WTC11 (cell line): ENCODE measurements at regions not wholly inside any gene's neighbourhood (a gene's known extent, or its start where the extent isn't known, plus 50 kb on each side); places are given as distances from the start of the nearest gene placed in this dataset.

Experiments used
- ATAC-seq: fragments of 200-7000 bp; cut with Tn5 transposase; 2 replicates; pipeline ENCODE4 v1.10.0; 2021; ENCODE audit warnings: mild to moderate bottlenecking, moderate library complexity
- CTCF ChIA-PET: fragments of 300-600 bp; sonication (Branson Sonifier 250); formaldehyde crosslinking; loops from one replicate; lab custom pipeline; 2021; ENCODE audit warnings: antibody characterized with exemption; lab: Charles Lee
- POLR2A ChIA-PET: fragments of 350-600 bp; sonication (Branson Sonifier 250); formaldehyde crosslinking; loops from one replicate; lab custom pipeline; 2021; ENCODE audit warnings: antibody characterized with exemption; lab: Charles Lee
- DNase-seq: peaks from one replicate; pipeline ENCODE4 v3.0.0; 2021; ENCODE audit warnings: low spot score
- H3K27ac Mint-ChIP-seq: 2 replicates; pipeline ENCODE4 v1.8.0; 2021; ENCODE audit warnings: mixed read lengths
- H3K27me3 Mint-ChIP-seq: 2 replicates; pipeline ENCODE4 v1.8.0; 2021; ENCODE audit warnings: low read depth, mild to moderate bottlenecking, moderate library complexity, mixed read lengths
- H3K36me3 Mint-ChIP-seq: 2 replicates; pipeline ENCODE4 v1.8.0; 2021; ENCODE audit warnings: mixed read lengths
- H3K4me1 Mint-ChIP-seq: 2 replicates; pipeline ENCODE4 v1.8.0; 2022; ENCODE audit warnings: mixed read lengths
- H3K4me3 Mint-ChIP-seq: 2 replicates; pipeline ENCODE4 v1.8.0; 2021; ENCODE audit warnings: mild to moderate bottlenecking, moderate library complexity, mixed read lengths
- H3K9me3 Mint-ChIP-seq: 2 replicates; pipeline ENCODE4 v1.8.0; 2021; ENCODE audit warnings: mixed read lengths
- CBFB ChIP-seq: sonication (generic); formaldehyde crosslinking; IDR thresholded peaks from 2 replicates; pipeline ENCODE4 v1.8.1; 2022; ENCODE audit warnings: mild to moderate bottlenecking, low read depth, missing genetic modification reagents
- CREB1 ChIP-seq: sonication (generic); formaldehyde crosslinking; IDR thresholded peaks from 2 replicates; pipeline ENCODE4 v1.8.0; 2023; ENCODE audit warnings: mild to moderate bottlenecking, missing genetic modification reagents
- CREM ChIP-seq: sonication (generic); formaldehyde crosslinking; IDR thresholded peaks from 2 replicates; pipeline ENCODE4 v1.8.1; 2022; ENCODE audit warnings: mild to moderate bottlenecking, missing genetic modification reagents, moderate library complexity
- EMX1 ChIP-seq: fragments of 250-450 bp; sonication (Bioruptor Pico); IDR thresholded peaks from 2 replicates; pipeline ENCODE4 v1.8.0; 2021; ENCODE audit warnings: mild to moderate bottlenecking
- ESRRA ChIP-seq: sonication (generic); formaldehyde crosslinking; IDR thresholded peaks from 2 replicates; pipeline ENCODE4 v1.8.1; 2022; ENCODE audit warnings: mild to moderate bottlenecking, missing genetic modification reagents, borderline replicate concordance
- FOXP1 ChIP-seq: sonication (generic); formaldehyde crosslinking; IDR thresholded peaks from 2 replicates; pipeline ENCODE4 v1.8.0; 2022; ENCODE audit warnings: missing genetic modification reagents, mild to moderate bottlenecking, moderate library complexity, borderline replicate concordance
- NFYB ChIP-seq: sonication (generic); formaldehyde crosslinking; conservative IDR thresholded peaks from 2 replicates; pipeline ENCODE4 v1.8.0; 2022; ENCODE audit warnings: low read depth, missing genetic modification reagents
- NR2C2 ChIP-seq: sonication (generic); formaldehyde crosslinking; IDR thresholded peaks from 2 replicates; pipeline ENCODE4 v1.8.0; 2022; ENCODE audit warnings: mild to moderate bottlenecking, missing genetic modification reagents
- SMAD3 ChIP-seq: sonication (generic); formaldehyde crosslinking; IDR thresholded peaks from 2 replicates; pipeline ENCODE4 v1.8.0; 2022; ENCODE audit warnings: missing genetic modification reagents, mild to moderate bottlenecking, borderline replicate concordance
- SMAD4 ChIP-seq: sonication (generic); formaldehyde crosslinking; IDR thresholded peaks from 2 replicates; pipeline ENCODE4 v1.8.0; 2022; ENCODE audit warnings: mild to moderate bottlenecking, missing genetic modification reagents
- TEAD4 ChIP-seq: sonication (generic); formaldehyde crosslinking; IDR thresholded peaks from 2 replicates; pipeline ENCODE4 v1.8.0; 2022; ENCODE audit warnings: mild to moderate bottlenecking, missing genetic modification reagents
- ZNF396 ChIP-seq: fragments of 250-450 bp; sonication (Bioruptor Pico); IDR thresholded peaks from 2 replicates; pipeline ENCODE4 v1.8.0; 2021; ENCODE audit warnings: mild to moderate bottlenecking, moderate library complexity, borderline replicate concordance
- TF ChIP-seq, protein P1 (sequence below): sonication (generic); formaldehyde crosslinking; IDR thresholded peaks from 2 replicates; pipeline ENCODE4 v1.8.0; 2022; ENCODE audit warnings: mild to moderate bottlenecking, missing genetic modification reagents
- TF ChIP-seq, protein P2 (sequence below): sonication (generic); formaldehyde crosslinking; IDR thresholded peaks from 2 replicates; pipeline ENCODE4 v1.8.1; 2022; ENCODE audit warnings: low read depth, mild to moderate bottlenecking, moderate library complexity, missing genetic modification reagents, borderline replicate concordance
- TF ChIP-seq, protein P3 (sequence below): sonication (generic); formaldehyde crosslinking; IDR thresholded peaks from 2 replicates; pipeline ENCODE4 v1.8.1; 2023; ENCODE audit warnings: mild to moderate bottlenecking, moderate library complexity, missing genetic modification reagents
- TF ChIP-seq, protein P4 (sequence below): sonication (generic); formaldehyde crosslinking; IDR thresholded peaks from 2 replicates; pipeline ENCODE4 v1.8.1; 2023; ENCODE audit warnings: mild to moderate bottlenecking, missing genetic modification reagents, borderline replicate concordance
- TF ChIP-seq, protein P5 (sequence below): sonication (generic); formaldehyde crosslinking; IDR thresholded peaks from 2 replicates; pipeline ENCODE4 v1.8.0; 2023; ENCODE audit warnings: missing genetic modification reagents, mild to moderate bottlenecking, borderline replicate concordance
- TF ChIP-seq, protein P6 (sequence below): fragments of 250-450 bp; sonication (Bioruptor Pico); IDR thresholded peaks from 2 replicates; pipeline ENCODE4 v2.1.2; 2022; ENCODE audit warnings: mild to moderate bottlenecking, moderate library complexity

DNA sequence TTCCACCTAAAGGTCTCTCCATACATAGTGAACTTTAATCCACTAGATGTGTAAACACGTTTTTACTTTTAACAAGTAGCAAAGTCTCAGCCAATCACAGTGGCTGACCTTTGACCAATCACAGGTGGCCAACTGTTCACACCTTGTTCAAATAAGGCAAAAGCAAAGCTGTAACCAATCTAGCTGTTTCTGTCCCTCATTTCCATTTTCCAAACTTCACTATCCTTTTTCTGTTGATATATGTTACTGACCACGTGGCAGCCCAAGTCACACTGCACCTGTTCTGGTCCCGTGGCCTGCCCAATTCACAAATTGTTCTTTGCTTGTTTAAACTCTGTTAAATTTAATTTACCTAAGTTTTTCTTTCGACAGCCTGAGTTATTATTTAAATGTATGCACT lies 393.5 kb upstream of the NETO1 start (continued):
- TF ChIP-seq, protein P1, sequence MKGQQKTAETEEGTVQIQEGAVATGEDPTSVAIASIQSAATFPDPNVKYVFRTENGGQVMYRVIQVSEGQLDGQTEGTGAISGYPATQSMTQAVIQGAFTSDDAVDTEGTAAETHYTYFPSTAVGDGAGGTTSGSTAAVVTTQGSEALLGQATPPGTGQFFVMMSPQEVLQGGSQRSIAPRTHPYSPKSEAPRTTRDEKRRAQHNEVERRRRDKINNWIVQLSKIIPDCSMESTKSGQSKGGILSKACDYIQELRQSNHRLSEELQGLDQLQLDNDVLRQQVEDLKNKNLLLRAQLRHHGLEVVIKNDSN (CRISPR knock-in tag), result no peak
- TF ChIP-seq, protein P2, sequence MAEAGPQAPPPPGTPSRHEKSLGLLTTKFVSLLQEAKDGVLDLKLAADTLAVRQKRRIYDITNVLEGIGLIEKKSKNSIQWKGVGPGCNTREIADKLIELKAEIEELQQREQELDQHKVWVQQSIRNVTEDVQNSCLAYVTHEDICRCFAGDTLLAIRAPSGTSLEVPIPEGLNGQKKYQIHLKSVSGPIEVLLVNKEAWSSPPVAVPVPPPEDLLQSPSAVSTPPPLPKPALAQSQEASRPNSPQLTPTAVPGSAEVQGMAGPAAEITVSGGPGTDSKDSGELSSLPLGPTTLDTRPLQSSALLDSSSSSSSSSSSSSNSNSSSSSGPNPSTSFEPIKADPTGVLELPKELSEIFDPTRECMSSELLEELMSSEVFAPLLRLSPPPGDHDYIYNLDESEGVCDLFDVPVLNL (CRISPR knock-in tag), result no peak

DNA sequence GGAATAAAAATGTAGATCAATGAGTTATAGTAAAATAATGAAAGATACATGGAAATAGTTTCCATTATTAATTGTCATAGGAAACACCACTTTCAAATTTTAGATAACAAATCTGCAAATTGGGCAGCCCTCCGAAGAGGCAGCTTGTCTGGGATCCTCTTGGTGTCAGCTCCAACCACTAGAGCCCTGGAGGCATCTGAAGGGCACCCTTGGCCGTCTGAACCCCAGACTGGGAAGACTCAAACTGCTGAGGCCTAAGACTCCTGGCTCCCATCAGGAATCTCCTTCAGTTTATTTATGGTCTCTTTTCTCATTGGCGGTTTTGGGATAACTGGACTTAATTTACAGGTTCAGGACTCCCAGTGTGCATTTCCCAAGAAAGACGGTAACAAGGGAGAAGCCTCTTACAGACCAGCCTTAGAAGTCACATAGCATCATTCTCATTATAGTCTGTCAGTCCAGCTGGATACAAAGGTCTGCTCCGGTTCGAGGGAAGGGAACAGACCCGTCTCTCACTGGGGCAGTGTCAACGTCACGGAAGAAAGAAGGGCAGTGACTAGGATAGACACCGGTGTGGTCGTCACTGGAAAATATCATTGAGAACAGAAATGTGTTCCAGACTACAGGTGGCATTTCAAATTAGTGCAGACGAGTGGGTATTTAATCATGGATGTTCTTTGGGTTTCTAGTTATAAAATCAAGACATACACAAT lies 390.7 kb upstream of the NETO1 start:
- peaks cover 8% of the 10 kb centered on the region for H3K4me1 Mint-ChIP-seq
- no peak overlapping the region for H3K4me3 Mint-ChIP-seq
- H3K27ac Mint-ChIP-seq, result no peak overlapping the region
- no peaks in the 10 kb centered on the region for H3K27me3 Mint-ChIP-seq
- CTCF ChIA-PET, result no interaction called here
- H3K9me3 Mint-ChIP-seq, result peaks cover 5% of the 10 kb centered on the region; the same call in 1 of the 2 replicates
- POLR2A ChIA-PET, result no interaction called here
- no peak for TF ChIP-seq EMX1 (CRISPR knock-in tag)
- no peak for TF ChIP-seq ESRRA
- TF ChIP-seq, protein P3, sequence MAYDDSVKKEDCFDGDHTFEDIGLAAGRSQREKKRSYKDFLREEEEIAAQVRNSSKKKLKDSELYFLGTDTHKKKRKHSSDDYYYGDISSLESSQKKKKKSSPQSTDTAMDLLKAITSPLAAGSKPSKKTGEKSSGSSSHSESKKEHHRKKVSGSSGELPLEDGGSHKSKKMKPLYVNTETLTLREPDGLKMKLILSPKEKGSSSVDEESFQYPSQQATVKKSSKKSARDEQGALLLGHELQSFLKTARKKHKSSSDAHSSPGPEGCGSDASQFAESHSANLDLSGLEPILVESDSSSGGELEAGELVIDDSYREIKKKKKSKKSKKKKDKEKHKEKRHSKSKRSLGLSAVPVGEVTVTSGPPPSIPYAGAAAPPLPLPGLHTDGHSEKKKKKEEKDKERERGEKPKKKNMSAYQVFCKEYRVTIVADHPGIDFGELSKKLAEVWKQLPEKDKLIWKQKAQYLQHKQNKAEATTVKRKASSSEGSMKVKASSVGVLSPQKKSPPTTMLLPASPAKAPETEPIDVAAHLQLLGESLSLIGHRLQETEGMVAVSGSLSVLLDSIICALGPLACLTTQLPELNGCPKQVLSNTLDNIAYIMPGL, result no peak
- TF ChIP-seq SMAD4 (CRISPR knock-in tag), result no peak
- TF ChIP-seq, protein P2 (CRISPR knock-in tag), result no peak
- TF ChIP-seq, protein P4, sequence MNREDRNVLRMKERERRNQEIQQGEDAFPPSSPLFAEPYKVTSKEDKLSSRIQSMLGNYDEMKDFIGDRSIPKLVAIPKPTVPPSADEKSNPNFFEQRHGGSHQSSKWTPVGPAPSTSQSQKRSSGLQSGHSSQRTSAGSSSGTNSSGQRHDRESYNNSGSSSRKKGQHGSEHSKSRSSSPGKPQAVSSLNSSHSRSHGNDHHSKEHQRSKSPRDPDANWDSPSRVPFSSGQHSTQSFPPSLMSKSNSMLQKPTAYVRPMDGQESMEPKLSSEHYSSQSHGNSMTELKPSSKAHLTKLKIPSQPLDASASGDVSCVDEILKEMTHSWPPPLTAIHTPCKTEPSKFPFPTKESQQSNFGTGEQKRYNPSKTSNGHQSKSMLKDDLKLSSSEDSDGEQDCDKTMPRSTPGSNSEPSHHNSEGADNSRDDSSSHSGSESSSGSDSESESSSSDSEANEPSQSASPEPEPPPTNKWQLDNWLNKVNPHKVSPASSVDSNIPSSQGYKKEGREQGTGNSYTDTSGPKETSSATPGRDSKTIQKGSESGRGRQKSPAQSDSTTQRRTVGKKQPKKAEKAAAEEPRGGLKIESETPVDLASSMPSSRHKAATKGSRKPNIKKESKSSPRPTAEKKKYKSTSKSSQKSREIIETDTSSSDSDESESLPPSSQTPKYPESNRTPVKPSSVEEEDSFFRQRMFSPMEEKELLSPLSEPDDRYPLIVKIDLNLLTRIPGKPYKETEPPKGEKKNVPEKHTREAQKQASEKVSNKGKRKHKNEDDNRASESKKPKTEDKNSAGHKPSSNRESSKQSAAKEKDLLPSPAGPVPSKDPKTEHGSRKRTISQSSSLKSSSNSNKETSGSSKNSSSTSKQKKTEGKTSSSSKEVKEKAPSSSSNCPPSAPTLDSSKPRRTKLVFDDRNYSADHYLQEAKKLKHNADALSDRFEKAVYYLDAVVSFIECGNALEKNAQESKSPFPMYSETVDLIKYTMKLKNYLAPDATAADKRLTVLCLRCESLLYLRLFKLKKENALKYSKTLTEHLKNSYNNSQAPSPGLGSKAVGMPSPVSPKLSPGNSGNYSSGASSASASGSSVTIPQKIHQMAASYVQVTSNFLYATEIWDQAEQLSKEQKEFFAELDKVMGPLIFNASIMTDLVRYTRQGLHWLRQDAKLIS (CRISPR knock-in tag), result no peak
- no peak for TF ChIP-seq CREB1 (CRISPR knock-in tag)
- no peak for TF ChIP-seq TEAD4 (CRISPR knock-in tag)
- TF ChIP-seq ZNF396 (CRISPR knock-in tag), result no peak
- TF ChIP-seq, protein P5, sequence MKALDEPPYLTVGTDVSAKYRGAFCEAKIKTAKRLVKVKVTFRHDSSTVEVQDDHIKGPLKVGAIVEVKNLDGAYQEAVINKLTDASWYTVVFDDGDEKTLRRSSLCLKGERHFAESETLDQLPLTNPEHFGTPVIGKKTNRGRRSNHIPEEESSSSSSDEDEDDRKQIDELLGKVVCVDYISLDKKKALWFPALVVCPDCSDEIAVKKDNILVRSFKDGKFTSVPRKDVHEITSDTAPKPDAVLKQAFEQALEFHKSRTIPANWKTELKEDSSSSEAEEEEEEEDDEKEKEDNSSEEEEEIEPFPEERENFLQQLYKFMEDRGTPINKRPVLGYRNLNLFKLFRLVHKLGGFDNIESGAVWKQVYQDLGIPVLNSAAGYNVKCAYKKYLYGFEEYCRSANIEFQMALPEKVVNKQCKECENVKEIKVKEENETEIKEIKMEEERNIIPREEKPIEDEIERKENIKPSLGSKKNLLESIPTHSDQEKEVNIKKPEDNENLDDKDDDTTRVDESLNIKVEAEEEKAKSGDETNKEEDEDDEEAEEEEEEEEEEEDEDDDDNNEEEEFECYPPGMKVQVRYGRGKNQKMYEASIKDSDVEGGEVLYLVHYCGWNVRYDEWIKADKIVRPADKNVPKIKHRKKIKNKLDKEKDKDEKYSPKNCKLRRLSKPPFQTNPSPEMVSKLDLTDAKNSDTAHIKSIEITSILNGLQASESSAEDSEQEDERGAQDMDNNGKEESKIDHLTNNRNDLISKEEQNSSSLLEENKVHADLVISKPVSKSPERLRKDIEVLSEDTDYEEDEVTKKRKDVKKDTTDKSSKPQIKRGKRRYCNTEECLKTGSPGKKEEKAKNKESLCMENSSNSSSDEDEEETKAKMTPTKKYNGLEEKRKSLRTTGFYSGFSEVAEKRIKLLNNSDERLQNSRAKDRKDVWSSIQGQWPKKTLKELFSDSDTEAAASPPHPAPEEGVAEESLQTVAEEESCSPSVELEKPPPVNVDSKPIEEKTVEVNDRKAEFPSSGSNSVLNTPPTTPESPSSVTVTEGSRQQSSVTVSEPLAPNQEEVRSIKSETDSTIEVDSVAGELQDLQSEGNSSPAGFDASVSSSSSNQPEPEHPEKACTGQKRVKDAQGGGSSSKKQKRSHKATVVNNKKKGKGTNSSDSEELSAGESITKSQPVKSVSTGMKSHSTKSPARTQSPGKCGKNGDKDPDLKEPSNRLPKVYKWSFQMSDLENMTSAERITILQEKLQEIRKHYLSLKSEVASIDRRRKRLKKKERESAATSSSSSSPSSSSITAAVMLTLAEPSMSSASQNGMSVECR (CRISPR knock-in tag), result no peak
- no peak for TF ChIP-seq CREM (CRISPR knock-in tag)
- no peak for TF ChIP-seq NR2C2 (CRISPR knock-in tag)
- TF ChIP-seq CBFB (CRISPR knock-in tag), result no peak
- no peak for TF ChIP-seq SMAD3 (CRISPR knock-in tag)
- TF ChIP-seq FOXP1, result no peak
- TF ChIP-seq, protein P6, sequence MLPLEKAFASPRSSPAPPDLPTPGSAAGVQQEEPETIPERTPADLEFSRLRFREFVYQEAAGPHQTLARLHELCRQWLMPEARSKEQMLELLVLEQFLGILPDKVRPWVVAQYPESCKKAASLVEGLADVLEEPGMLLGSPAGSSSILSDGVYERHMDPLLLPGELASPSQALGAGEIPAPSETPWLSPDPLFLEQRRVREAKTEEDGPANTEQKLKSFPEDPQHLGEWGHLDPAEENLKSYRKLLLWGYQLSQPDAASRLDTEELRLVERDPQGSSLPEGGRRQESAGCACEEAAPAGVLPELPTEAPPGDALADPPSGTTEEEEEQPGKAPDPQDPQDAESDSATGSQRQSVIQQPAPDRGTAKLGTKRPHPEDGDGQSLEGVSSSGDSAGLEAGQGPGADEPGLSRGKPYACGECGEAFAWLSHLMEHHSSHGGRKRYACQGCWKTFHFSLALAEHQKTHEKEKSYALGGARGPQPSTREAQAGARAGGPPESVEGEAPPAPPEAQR (CRISPR knock-in tag), result no peak
- TF ChIP-seq NFYB (CRISPR knock-in tag), result no peak
- no peaks in the 10 kb centered on the region for H3K36me3 Mint-ChIP-seq
- no peak for DNase-seq
- ATAC-seq, result peak; percentile 39; the same call in 1 of the 2 replicates
